Endothelial cell of umbilical vein (primary cell): ENCODE measurements at regions not wholly inside any gene's neighbourhood (a gene's known extent, or its start where the extent isn't known, plus 50 kb on each side); places are given as distances from the start of the nearest gene placed in this dataset.

Source experiments
- BruUV-seq: library from RNA; stranded (reverse); fragments of 400-500 nt; replicated peaks from 2 replicates; lab custom pipeline; 2021; lab: Mats Ljungman, UMichigan
- CTCF ChIA-PET: fragments of 300-600, 350-600 bp; sonication (Branson Sonifier 250); formaldehyde crosslinking; loops from one replicate; lab custom pipeline; 2021; ENCODE audit warnings: antibody characterized with exemption, inconsistent platforms; lab: Charles Lee
- POLR2A ChIA-PET: fragments of 300-600, 350-600 bp; sonication (Branson Sonifier 250); formaldehyde crosslinking; loops from one replicate; lab custom pipeline; 2021; ENCODE audit warnings: antibody characterized with exemption, inconsistent platforms; lab: Charles Lee
- DNase-seq: peaks from one replicate; pipeline ENCODE4 v3.0.0-alpha.2; 2011; ENCODE audit warnings: low read depth, low spot score
- FAIRE-seq: peaks from 2 replicates; lab custom pipeline; 2011; peaks lifted over from hg19 to GRCh38; lab: Jason Lieb, UNC
- H2AFZ ChIP-seq: 2 replicates; pipeline ENCODE4 v1.6.0; 2012; ENCODE audit warnings: low read depth, low read length, control low read depth, inconsistent platforms
- H3K27ac ChIP-seq: 2 replicates; pipeline ENCODE4 v1.5.1; 2011; ENCODE audit warnings: low read depth, mild to moderate bottlenecking, control low read depth, low read length, moderate library complexity; ENCODE audit not compliant: insufficient read depth
- H3K27me3 ChIP-seq, 2 experiments: 2 replicates each; pipeline versions ENCODE4 v1.6.0 to v1.6.1; 2011; ENCODE audit warnings: low read length in 2 of 2, mixed read lengths in 1 of 2; ENCODE audit not compliant: control insufficient read depth in 2 of 2, insufficient read depth in 2 of 2
- H3K36me3 ChIP-seq, 2 experiments: 2 replicates in 1 of 2; 3 replicates in 1 of 2; pipeline ENCODE4 v1.5.1; 2011; ENCODE audit warnings: low read length in 2 of 2, mild to moderate bottlenecking in 1 of 2, moderate library complexity in 1 of 2; ENCODE audit not compliant: control insufficient read depth in 2 of 2, insufficient read depth in 2 of 2; ENCODE audit errors: extremely low read depth in 1 of 2
- H3K4me1 ChIP-seq: 3 replicates; pipeline ENCODE4 v1.5.1; 2011; ENCODE audit warnings: mild to moderate bottlenecking, low read length; ENCODE audit not compliant: control insufficient read depth, insufficient read depth; ENCODE audit errors: extremely low read depth
- H3K4me2 ChIP-seq: 2 replicates; pipeline ENCODE4 v1.6.1; 2011; ENCODE audit warnings: low read length, control low read depth, mixed read lengths; ENCODE audit not compliant: insufficient read depth
- H3K4me3 ChIP-seq, 3 experiments: fragments of 200-600 bp in 1 of 3; sonication (generic), shearing (Covaris generic) in 1 of 3; replicated peaks in 1 of 3; 2 replicates each; pipeline ENCODE4 v1.5.1; 2011 to 2016; ENCODE audit warnings: control low read depth in 3 of 3, low read length in 3 of 3, mild to moderate bottlenecking in 2 of 3, inconsistent platforms in 1 of 3, low read depth in 1 of 3, moderate library complexity in 1 of 3; ENCODE audit not compliant: insufficient read depth in 1 of 3
- H3K79me2 ChIP-seq: 2 replicates; pipeline ENCODE4 v1.6.0; 2012; ENCODE audit warnings: low read length, inconsistent platforms; ENCODE audit not compliant: control insufficient read depth, insufficient read depth
- H3K9ac ChIP-seq: replicated peaks from 2 replicates; pipeline ENCODE3; 2011; ENCODE audit warnings: low read length, control low read depth; ENCODE audit not compliant: insufficient read depth; ENCODE audit errors: extremely low read depth
- H3K9me1 ChIP-seq: replicated peaks from 3 replicates; pipeline ENCODE4 v1.6.0; 2011; ENCODE audit warnings: mild to moderate bottlenecking, low read length; ENCODE audit not compliant: control insufficient read depth, insufficient read depth; ENCODE audit errors: extremely low read depth
- H3K9me3 ChIP-seq: replicated peaks from 2 replicates; pipeline ENCODE4 v1.5.1; 2012; ENCODE audit warnings: low read length, inconsistent platforms; ENCODE audit not compliant: control insufficient read depth, insufficient read depth
- H4K20me1 ChIP-seq: replicated peaks from 2 replicates; pipeline ENCODE3; 2011; ENCODE audit warnings: mild to moderate bottlenecking, low read length; ENCODE audit not compliant: control insufficient read depth, insufficient read depth; ENCODE audit errors: extremely low read depth
- CTCF ChIP-seq, 2 donors: IDR thresholded peaks; 1 replicate in 1 of 2; 2 replicates in 1 of 2; pipeline ENCODE4 v1.5.1; 2011; ENCODE audit warnings: low read length in 2 of 2, mild to moderate bottlenecking in 2 of 2, moderate library complexity in 2 of 2, control low read depth in 1 of 2, inconsistent platforms in 1 of 2, low read depth in 1 of 2; ENCODE audit not compliant: insufficient read depth in 1 of 2; ENCODE audit errors: extremely low read depth in 1 of 2
- EZH2 ChIP-seq: IDR thresholded peaks from 2 replicates; pipeline ENCODE4 v1.6.1; 2012; ENCODE audit warnings: borderline replicate concordance, low read depth, mild to moderate bottlenecking, moderate library complexity, low read length, inconsistent platforms; ENCODE audit not compliant: severe bottlenecking
- FOS ChIP-seq: IDR thresholded peaks from 2 replicates; pipeline ENCODE4 v1.6.1; 2011; ENCODE audit warnings: mild to moderate bottlenecking, low read length, moderate library complexity, borderline replicate concordance; ENCODE audit not compliant: insufficient read depth
- GATA2 ChIP-seq: IDR thresholded peaks from 2 replicates; pipeline ENCODE4 v1.7.0; 2011; ENCODE audit warnings: low read depth, mild to moderate bottlenecking, moderate library complexity, mixed read lengths, low read length; ENCODE audit not compliant: insufficient read length, insufficient read depth
- JUN ChIP-seq: IDR thresholded peaks from 2 replicates; pipeline ENCODE4 v1.6.1; 2011; ENCODE audit warnings: borderline replicate concordance, low read depth; ENCODE audit not compliant: insufficient read length, insufficient read depth
- MAX ChIP-seq: IDR thresholded peaks from 2 replicates; pipeline ENCODE4 v1.6.1; 2011; ENCODE audit not compliant: insufficient read depth, insufficient read length
- MYC ChIP-seq: IDR thresholded peaks from one replicate; pipeline ENCODE4 v1.6.1; 2011; ENCODE audit warnings: mild to moderate bottlenecking, low read depth, low read length
- POLR2A ChIP-seq: IDR thresholded peaks from 2 replicates; pipeline ENCODE4 v1.6.1; 2012; ENCODE audit warnings: low read depth, mild to moderate bottlenecking, control low read depth, low read length
- POLR2AphosphoS5 ChIP-seq: IDR thresholded peaks from 2 replicates; pipeline ENCODE4 v1.6.1; 2012; ENCODE audit warnings: low read depth, mild to moderate bottlenecking, control low read depth, low read length, moderate library complexity; ENCODE audit not compliant: insufficient read depth
- dilution Hi-C: fragments of 300-500 bp; cut with MboI; formaldehyde crosslinking; loops from one replicate; pipeline ENCODE4 v1.15.0; 2019; ENCODE audit warnings: low sequenced_read_pairs; ENCODE audit not compliant: extremely low pct_ligation_motif_present
- intact Hi-C: fragments of 100-400 bp; cut with micrococcal nuclease; formaldehyde crosslinking; loops from one replicate; pipeline ENCODE4 v1.10.0; 2022

- POLR2A ChIA-PET, result no interaction called here
- no peak overlapping the region for H3K27ac ChIP-seq
- no peaks in the 10 kb centered on the region for H3K27me3 ChIP-seq
- no peaks in the 10 kb centered on the region for H3K9me1 ChIP-seq
- H3K4me2 ChIP-seq, result no peak overlapping the region
- no TSS peak for BruUV-seq
- CTCF ChIA-PET, result interaction anchor here (1.1 to 1.5 kb wide), 2 partner anchors 22 to 196 kb away, joined by 3 read pairs; no protein-coding TSS in a partner anchor
- no peaks in the 10 kb centered on the region for H3K79me2 ChIP-seq
- H3K4me1 ChIP-seq, result peaks cover 4% of the 10 kb centered on the region
- no peaks in the 10 kb centered on the region for H3K9me3 ChIP-seq
- H3K4me3 ChIP-seq, result no peak overlapping the region
- H3K9ac ChIP-seq, result no peak overlapping the region
- no peaks in the 10 kb centered on the region for H3K36me3 ChIP-seq
- dilution Hi-C loops (no loop called here), intact Hi-C loops (no loop called here)
- DNase-seq, result no peak
- no peak for TF ChIP-seq EZH2
- no peak for TF ChIP-seq JUN
- no peak for TF ChIP-seq POLR2A
- TF ChIP-seq CTCF (IDR thresholded peaks at IDR 0.05; ENCODE audit: extremely low read depth in 1 of 2, insufficient read depth in 1 of 2, low read depth in 1 of 2, low read length in 2 of 2), result no peak
- no peak for TF ChIP-seq POLR2AphosphoS5
- TF ChIP-seq MAX, result no peak
- TF ChIP-seq GATA2, result no peak
- no peak for TF ChIP-seq MYC
- TF ChIP-seq FOS, result no peak
- no peak for FAIRE-seq
- no peaks in the 10 kb centered on the region for H4K20me1 ChIP-seq
- no peak overlapping the region for H2AFZ ChIP-seq
Observed at GRCh38 chr2:236972491-236973342, 113.0 kb upstream of the COPS8 start.
